ENCODE measurements at regions not wholly inside any gene's neighbourhood (a gene's known extent, or its start where the extent isn't known, plus 50 kb on each side); places are given as distances from the start of the nearest gene placed in this dataset.
A peak's percentile ranks its signal among the peaks of the same experiment; 100 is the strongest.

GRCh38 chr12:97159377-97159776, 252.3 kb downstream of the NEDD1 start (continued):
- TF ChIP-seq TFAP4 (IDR thresholded peaks at IDR 0.05; ENCODE audit: borderline replicate concordance, low read depth): no peak
- peak; percentile 68; the same call in 1 of the 2 replicates for TF ChIP-seq FOXJ3 (CRISPR knock-in tag; IDR thresholded peaks at IDR 0.05; ENCODE audit: borderline replicate concordance)
- no peak for TF ChIP-seq ETV5 (CRISPR knock-in tag; IDR thresholded peaks at IDR 0.05; ENCODE audit: borderline replicate concordance)
- peak; percentile 83 for TF ChIP-seq SALL1 (CRISPR knock-in tag; IDR thresholded peaks at IDR 0.05)
- no peak for TF ChIP-seq ZNF605 (CRISPR knock-in tag; IDR thresholded peaks at IDR 0.05)
- no peak for TF ChIP-seq ZNF816 (CRISPR knock-in tag; IDR thresholded peaks at IDR 0.05; ENCODE audit: borderline replicate concordance)
- TF ChIP-seq RCOR2 (CRISPR knock-in tag; IDR thresholded peaks at IDR 0.05): no peak
- no peak for TF ChIP-seq PHF5A (CRISPR knock-in tag; IDR thresholded peaks at IDR 0.05; ENCODE audit: low read depth, unreplicated experiment)
- no peak for TF ChIP-seq ZIK1 (CRISPR knock-in tag; IDR thresholded peaks at IDR 0.05; ENCODE audit: borderline replicate concordance, low read depth)
- TF ChIP-seq NR3C1 (CRISPR knock-in tag; IDR thresholded peaks at IDR 0.05): no peak
- TF ChIP-seq ZNF142 (CRISPR knock-in tag; IDR thresholded peaks at IDR 0.05): no peak
- TF ChIP-seq BORCS8-MEF2B (CRISPR knock-in tag; IDR thresholded peaks at IDR 0.05): 0 out of 2 replicates have a peak, but pooled peaks have one; percentile 34
- TF ChIP-seq AHDC1 (CRISPR knock-in tag; IDR thresholded peaks at IDR 0.05; ENCODE audit: borderline replicate concordance): no peak
- TF ChIP-seq PAWR (CRISPR knock-in tag; IDR thresholded peaks at IDR 0.05; ENCODE audit: borderline replicate concordance): no peak
- no peak for TF ChIP-seq ZEB1 (IDR thresholded peaks at IDR 0.05; ENCODE audit: insufficient replicate concordance, low read depth)
- TF ChIP-seq ATF3 (CRISPR knock-in tag; IDR thresholded peaks at IDR 0.05): no peak
- TF ChIP-seq MIXL1 (CRISPR knock-in tag; IDR thresholded peaks at IDR 0.05): peak; percentile 41; the same call in 1 of the 2 replicates
- TF ChIP-seq ZNF24 (IDR thresholded peaks at IDR 0.05): no peak
- peak; percentile 86; the same call in 1 of the 2 replicates for TF ChIP-seq RXRA (CRISPR knock-in tag; IDR thresholded peaks at IDR 0.05)
- TF ChIP-seq ZNF879 (CRISPR knock-in tag; IDR thresholded peaks at IDR 0.05): no peak
